GM18870 (cell line): ENCODE measurements at regions not wholly inside any gene's neighbourhood (a gene's known extent, or its start where the extent isn't known, plus 50 kb on each side); places are given as distances from the start of the nearest gene placed in this dataset.
A peak's percentile ranks its signal among the peaks of the same experiment; 100 is the strongest.

Experiments
- ATAC-seq: cut with Tn5 transposase; IDR thresholded peaks from one replicate; pipeline ENCODE4 v1.9.1; 2021; ENCODE audit warnings: moderate library complexity; ENCODE audit not compliant: unreplicated experiment

DNA sequence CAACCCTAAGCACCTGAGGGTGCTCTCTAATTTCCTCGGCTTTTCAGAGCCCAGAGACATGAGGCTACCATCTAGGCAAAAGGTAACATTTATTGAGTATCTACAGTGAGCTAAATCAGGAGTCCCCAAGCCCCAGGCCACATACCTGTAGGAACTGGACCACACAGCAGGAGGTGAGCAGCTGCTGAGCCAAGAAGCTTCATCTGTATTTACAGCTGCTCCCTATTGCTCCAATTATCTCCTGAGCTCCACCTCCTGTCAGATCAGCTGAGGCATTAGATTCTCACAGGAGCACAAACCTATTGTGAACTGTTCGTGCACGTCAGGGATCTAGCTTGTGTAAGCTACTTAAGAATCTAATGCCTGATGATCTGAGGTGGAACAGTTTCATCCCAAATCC, 70.2 kb downstream of the RND3 start:
- no peak for ATAC-seq

DNA sequence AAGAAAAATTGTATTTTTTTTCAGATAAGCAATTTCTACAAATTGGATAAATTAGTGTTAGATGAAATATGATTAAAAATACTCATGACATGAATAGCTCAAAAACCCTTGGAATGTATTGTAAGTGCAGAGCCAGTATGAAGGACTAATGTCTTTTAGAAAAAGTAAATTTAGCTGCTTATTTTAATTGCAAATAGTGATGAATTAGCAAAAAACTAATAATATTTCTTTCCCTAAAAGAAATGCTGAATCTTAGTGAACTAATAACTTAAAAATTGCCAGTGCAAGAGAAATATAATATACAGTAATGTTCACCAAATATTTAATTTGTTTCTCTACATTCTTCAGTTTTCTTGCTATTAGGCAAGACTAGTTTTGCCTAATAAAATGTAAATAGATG, 72.4 kb downstream of the RND3 start:
- no peak for ATAC-seq

GRCh38 chr2:150413910-150414309, 73.6 kb downstream of the RND3 start:
- ATAC-seq: no peak

- ATAC-seq: no peak
Observed at GRCh38 chr2:150413366-150413765, 74.1 kb downstream of the RND3 start.

GRCh38 chr2:150410809-150411208, 76.7 kb downstream of the RND3 start:
- no peak for ATAC-seq

DNA sequence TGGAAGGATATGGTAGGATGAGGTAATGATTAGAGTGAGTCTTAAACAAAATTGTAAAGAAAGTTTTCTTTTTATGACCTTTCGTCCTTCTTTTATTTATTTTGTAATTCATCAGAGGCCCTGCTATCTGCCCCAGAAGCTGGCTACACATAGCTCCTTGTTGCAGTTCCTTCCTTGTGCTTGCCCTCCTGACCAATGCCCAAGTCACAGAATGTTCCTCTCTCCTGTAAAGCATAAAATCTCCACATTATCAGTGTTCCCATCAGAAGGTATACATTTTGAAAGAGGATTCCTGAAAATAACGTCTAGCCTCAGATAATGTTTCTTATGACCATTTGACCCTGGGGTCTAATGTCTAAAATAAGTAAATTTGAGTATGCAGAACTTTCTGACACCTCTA, 78.3 kb downstream of the RND3 start:
- no peak for ATAC-seq

DNA sequence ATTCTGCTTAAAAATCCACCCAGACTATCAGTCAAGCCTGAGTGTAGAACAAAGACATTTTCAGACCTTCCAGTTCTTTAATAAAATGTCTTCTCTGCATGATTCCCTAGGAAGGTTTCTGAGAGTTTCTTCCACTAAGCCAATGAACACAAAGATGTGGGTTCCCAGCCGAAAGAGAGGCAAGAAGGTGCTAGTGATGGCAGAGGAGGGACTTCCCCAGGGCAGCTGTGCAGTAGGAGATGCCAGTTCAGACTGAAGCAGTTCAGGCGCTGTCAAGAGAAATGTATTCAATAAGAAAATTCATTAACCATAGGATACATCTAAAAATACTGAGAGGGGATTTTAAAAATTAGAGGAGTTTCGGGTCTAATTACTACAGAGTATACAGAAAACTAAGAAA, 83.3 kb downstream of the RND3 start:
- ATAC-seq: peak; percentile 52

DNA sequence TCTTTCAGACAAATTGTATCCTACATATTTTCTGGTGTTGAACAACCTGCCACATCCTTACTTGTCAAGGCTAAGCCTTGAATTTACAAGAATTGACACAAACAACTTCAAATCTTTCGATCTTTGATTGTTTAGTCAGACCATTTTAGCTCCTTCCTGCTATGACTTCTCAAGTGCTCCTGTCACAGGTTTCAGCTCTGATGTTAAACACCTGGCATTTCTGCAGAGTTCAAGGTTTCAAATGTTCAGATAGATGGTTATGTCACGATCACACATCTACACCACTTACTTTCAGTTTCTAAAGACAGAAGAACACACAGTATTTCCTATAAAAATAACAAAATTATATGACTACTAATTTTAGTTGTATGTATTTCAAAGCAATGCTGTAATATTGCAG, 84.0 kb downstream of the RND3 start:
- peak; percentile 97 for ATAC-seq

- ATAC-seq: no peak
Observed at GRCh38 chr2:150402953-150403352, 84.5 kb downstream of the RND3 start.

GRCh38 chr2:150400849-150401248, 86.6 kb downstream of the RND3 start:
- no peak for ATAC-seq

DNA sequence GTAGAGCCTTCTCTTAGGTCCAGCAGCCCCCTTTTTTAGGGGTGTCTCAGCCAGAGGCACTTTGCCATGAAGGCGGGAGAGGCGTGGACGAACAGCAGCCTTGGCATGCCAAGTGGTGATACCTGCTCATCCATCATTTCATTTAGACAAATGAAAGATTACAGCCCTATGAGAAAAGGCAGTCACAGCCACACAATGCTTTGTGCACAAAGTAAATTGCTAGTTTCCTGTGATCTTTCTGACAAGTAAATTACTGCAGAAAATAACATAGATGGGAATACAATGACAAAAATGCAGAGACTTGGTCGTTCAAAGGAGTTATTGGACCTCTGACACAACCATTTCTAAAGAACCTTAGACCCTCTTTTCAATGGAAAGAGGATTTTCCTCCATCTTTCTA, 94.9 kb downstream of the RND3 start:
- no peak for ATAC-seq

DNA sequence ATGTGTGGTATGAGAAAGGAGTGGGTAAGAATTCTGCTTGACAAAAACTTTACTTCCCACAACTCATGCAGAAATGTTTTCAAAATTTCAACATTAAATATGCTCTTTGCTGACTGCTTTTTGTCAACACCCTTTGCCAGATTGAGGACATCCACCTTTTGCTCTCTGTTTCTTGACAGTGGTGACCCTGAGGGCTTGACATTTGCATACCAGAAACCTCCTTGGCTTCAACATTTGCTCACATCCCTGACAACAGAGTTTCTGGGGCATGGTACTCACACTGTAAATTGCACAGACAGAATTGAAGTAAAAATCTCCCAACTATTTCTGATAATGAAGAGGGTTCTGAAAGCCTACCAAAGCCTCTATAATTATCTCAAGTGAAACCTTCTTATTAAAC, 95.7 kb downstream of the RND3 start:
- ATAC-seq: peak; percentile 85

DNA sequence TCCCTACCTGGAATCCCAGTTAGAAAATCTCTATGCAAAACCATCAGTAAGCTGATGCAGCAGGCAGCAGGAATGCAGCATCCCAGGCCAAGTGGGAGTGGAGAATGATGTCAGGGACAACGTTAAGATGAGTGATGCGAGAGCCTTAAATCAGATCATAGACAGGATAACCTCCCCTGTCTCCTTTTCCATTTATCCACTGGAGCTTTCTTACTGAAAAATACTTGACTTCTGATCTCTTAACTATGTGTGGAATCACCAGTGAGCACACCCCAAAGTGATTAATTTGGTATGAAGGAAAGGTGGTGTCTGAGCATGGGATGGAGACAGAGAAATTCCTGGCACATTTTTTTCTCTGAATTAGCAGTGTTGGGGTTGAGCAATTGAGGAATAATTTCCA, 98.0 kb downstream of the RND3 start:
- no peak for ATAC-seq

- ATAC-seq: no peak
Observed at GRCh38 chr2:150388289-150388625, 99.2 kb downstream of the RND3 start.

DNA sequence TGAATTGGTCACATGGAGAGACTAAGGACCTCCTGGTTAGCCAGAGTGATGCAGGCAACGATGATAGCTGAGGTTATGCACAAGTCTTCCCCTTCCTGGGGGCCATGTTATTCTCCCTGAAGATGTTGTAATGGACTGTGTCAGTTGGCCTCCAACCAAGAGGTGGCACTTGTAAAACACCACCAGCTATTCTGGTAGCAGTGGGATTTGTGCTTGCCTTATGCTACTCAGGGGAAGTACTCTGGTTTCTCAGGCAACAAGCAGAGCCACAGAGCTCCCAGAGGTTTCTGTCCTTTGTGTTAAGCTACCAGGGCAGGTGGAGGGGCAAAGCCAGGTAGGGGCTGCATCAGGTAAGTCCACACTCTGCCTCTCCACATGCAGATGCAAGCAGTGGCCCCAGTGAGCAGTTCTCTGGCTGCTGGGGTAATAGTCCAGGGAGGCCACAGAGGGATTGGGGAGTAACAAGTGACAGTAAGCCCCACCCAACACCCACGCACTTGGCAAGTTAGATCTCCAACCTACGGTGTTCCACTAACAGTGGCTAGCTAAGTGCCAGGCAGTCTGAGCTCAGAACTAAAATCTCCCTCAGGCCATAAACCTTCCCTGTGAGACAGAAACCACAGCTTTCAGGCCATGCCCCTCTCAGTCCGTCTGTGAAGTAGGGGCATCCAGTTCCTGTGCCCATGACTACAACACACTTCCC, 99.7 kb downstream of the RND3 start:
- ATAC-seq: no peak

DNA sequence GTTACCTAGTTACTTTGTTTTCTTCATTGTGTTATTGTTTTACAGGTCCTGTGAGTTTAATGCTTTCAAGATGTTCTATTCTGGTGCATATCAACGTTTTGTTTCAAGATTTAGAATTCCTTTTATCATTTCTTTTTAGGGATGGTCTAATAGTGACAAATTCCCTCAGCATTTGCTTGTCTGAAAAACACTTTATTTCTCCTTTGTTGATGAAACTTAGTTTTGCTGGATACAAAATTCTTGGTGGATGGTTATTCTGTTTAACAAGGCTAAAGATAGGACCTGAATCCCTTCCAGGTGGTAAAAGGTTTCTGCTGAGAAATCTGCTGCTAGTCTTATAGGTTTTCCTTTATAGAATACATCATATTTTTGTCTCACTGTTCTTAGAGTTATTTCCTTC, 102.3 kb downstream of the RND3 start:
- no peak for ATAC-seq

DNA sequence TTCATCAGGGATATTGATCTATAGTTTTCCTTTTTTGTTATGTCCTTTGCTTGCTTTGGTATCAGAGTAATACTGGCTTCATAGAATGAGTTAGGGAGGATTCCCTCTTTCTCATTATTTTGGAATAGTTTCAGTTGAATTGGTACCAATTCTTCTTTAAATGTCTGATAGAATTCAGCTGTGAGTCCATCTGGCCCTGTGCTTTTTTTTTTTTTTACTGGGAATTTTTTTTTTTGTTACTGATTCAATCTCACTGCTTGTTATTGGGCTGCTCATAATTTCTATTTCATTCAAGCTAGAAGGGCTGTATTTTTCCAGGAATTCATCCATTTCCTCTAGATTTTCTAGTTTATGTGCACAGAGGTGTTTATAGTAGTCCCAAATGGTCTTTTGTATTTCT, 103.9 kb downstream of the RND3 start:
- no peak for ATAC-seq

DNA sequence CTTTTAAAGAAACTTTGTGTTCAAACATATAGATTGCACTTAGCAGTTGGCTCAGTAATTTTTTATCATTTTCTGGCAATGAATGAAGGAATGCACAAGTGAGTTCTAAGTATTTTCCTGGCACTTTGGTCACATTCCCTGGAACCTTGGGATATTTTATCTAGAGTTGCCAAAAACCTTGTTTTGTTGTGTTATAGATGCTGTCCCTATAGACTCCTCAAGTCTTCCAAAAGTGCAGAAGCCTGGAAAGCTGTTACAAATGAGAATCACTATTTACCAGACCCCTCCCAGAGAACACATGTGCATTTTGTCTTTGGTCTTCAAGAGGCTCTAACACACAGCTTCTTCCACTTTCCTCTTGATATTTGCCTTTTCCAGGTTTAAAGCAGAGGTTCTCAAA, 108.3 kb downstream of the RND3 start:
- no peak for ATAC-seq

DNA sequence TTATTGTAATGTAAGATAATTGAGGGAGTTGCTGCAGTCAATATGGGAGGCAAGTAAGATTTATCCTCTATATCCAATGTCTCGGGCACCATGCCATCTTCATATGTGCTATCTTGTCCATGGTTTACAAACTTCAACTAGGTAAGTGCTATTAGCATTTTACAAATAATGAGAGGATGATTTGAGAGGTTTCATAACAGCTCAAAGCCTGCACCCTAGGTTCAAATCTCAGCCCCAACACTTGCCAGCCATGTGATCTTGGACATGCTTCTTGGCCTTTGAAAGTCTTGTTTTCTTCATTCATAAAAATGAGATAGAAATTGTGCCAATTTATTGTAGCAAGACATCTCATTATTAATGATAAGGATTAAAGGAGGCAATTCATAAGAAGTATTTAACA, 108.8 kb downstream of the RND3 start:
- ATAC-seq: no peak

- ATAC-seq: no peak
Observed at GRCh38 chr2:150376553-150377335, 110.7 kb downstream of the RND3 start.

GRCh38 chr2:150375333-150375732, 112.1 kb downstream of the RND3 start:
- no peak for ATAC-seq

DNA sequence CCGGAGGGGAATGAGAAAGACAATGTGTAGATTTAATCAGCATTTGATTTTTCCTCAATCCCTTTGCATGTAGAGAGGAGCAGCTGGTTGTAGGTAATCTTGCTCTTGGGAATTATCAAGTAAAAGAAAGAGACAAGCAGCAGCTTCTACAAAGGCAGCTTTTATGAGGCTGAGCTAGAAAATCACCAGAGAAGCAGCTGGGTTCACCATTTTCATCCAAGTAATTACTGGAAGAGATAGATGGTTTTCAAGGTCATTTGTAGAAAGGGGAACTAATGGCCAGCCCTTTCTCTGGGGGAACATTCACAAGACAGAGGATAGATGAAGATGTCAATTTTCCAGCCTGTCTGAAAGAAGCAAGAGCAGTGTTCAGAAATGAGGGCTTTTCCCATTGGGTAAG, 113.0 kb downstream of the RND3 start:
- ATAC-seq: no peak

DNA sequence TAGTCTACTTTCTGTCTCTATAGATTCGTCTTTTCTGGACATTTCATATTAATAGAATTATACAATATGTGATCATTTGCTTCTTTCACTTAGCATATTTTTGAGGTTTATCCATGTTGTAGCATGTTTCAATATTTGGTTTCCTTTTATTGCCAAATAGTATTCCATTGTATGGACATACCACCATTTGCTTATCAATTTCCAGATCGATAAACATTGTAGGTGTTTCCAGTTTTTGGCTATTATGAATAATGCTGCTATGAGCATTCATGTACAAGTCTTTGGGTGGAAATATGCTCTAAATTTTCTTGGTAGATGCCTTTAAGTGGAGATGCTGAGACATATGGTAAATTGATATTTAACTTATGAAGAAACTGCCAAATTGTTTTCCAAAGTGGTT, 114.1 kb downstream of the RND3 start:
- ATAC-seq: no peak
